ENCODE measurements at regions not wholly inside any gene's neighbourhood (a gene's known extent, or its start where the extent isn't known, plus 50 kb on each side); places are given as distances from the start of the nearest gene placed in this dataset.

DNA sequence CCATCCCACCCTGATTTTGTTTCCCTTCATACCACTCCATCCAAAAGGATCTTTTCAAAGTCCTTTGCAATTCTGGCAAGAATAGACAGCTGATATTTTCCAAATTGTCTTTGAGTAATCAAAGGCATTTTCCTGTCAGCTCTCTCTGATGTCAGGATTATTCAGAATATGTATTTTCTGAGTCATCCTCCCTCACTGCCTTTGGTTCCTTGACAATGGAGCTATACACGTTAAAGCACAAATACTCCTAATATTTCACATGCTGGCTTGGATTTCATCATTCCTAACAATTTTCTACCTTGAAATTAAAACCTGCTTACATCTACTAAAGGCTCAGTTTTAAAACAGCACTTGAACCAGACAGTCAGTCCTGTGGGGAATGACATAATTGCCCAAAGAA, 379.4 kb downstream of the GADD45G start:
- DNase-seq: no peak

DNA sequence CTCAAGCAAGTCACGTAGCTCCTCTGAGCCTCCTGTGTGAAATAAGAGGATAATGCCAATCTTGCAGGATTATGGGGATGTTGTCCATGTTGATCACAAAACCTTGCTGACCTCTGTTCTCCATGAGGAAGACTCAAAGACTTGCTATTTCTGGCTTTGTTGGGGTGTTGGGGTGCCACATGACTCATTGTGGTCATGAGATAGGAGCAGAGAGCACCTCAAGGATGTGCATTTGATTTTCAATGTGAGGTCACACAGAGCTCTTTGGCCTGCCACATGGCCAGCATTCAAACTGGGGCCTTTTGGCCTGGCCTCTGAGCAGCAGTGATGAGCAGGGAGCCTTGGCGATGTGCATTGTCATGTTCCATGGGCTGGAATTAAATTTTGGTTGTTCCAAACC, 380.3 kb downstream of the GADD45G start:
- DNase-seq: no peak

- DNase-seq: no peak
These were observed 381.4 kb downstream of the GADD45G start for GRCh38 chr9:89986190-89986589.

- no peak for DNase-seq
These were observed 383.6 kb downstream of the GADD45G start for GRCh38 chr9:89988458-89988857.

DNA sequence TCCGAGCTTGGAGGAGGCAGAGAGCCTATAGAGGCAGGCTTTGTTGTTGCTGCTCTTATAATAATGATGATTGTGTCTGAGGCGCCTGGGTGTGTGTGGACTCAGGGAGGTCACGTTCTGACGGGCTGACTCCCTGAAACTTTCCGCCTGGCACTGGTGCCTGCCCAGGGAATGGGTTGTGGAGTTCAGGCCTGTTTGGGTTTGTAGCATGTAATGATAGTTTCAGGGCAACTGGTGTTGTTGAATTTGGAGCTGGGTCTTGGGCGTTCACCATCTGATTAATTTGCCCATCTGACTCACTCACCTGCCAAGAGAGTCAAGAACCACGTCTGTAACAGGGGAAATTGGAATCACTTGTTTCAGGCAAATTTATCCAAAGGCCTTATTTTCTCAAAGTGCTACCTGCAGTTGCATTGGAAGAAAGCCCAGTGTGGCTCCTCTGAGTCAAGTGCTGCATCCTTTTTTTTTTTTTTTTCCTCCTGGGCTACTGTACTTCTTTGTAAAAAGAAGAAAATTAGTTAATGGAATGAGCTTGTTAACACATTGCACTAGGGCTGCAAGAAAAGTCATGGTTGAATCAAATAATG, 386.5 kb downstream of the GADD45G start:
- no peak for DNase-seq

DNA sequence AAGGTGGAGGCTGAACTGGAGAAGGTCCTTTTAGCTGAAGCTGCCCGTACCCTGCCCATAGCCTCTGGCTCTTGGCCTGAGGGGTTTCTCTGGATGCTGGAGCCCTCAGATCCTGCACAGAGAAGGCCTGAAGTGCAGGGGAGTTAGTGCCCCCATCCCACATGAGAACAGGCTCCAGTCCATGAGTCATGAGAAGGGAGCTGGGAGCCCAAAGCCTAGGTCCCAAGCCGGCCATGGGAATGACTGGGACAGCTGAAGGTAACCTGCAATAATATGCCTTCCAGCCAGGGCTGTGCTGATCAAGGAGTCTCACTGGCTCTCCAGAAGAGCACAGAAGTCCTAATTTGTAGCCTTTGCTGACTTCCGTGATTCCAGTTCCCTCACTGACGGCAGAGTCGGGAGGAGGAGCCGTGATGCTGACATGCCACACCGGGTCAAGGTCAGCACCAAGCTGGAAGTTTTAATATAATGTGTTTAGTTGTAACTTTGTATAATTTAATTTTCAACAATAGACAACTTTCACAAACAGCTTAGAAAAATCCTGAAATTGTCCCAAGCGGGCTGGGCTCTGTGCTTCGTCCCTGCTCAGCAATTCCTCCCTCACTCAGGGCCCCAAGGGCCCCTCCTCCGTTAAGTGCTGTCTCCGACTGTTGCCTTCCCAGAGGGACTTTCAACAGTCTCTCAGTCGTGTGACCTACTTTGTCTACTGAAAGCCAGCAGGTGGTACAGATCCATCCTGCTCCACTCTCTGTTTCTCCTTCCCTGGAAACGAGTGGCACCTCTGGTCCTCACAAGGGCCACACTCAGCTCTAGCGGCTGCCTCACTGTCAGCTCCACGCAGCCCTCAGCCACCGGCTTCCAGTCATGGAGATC, 387.8 kb downstream of the GADD45G start:
- no peak for DNase-seq

- no peak for DNase-seq
These were observed 389.1 kb downstream of the GADD45G start for GRCh38 chr9:89993678-89994630.

DNA sequence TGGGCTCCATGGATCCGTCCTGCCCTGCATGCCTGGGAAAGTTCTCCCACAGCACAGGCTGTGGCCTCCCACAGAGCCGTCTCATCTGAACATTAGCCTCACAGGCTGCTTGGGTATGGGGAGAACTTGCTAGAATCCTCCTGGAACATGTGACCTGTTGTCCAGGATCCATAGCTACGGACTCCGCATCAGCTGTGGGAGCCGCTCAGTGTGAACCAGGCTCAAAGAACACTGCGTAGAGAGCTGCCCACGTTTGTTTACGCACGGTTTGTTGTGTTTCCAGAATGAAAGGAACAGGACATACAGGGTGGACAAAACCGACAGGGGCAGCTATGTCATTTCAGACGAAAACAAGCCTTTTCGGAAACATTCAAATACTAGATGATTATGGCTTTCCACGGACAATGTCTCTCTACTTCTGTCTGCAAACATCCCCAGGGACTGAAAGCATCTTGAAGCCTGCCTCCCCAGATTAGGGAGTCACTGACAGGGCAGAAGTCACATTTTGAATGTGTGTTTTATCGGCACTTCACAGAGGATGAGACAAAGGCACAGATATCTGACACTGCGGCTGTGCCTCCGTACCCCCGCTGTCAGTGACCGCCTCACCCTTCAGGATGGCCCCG, 390.3 kb downstream of the GADD45G start:
- no peak for DNase-seq

- no peak for DNase-seq
These were observed 391.3 kb downstream of the GADD45G start for GRCh38 chr9:89996116-89996515.

GRCh38 chr9:89996773-89997172, 392.0 kb downstream of the GADD45G start:
- no peak for DNase-seq

DNA sequence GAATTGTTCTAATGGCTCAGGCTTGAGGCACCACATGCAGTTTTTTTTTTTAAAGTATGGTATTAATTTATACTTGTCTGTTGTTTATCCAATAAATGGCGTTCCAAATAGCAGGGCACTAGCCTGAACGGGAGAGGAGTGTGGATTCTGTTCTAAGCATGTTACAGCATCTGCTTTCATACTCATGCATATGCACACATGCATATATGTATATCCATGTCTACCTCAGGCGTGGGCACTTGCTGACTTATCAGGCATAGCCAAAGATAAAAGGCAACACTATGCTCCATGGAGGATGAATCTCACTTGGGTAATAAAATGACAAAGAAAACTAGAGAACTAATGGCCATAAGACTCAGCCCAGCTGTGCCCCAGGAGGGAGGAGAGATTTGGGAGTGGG, 393.8 kb downstream of the GADD45G start:
- no peak for DNase-seq

DNA sequence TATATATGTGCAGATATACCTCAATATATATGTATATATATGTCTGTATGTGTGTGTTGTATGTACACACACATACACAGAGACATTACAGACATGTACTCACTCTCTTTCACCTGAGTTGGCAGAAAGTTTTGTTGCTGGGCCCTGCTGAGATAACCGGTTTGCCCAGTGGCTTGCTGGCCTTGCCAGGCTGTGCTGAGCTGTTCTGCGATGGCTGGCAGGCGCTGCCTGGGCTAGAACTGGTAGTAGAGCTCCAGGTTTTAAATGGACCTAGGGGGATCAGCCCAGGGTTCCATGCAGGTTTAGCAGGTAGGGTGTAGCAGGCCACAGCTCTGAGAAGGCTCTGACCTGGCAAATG, 394.3 kb downstream of the GADD45G start:
- no peak for DNase-seq

GRCh38 chr9:89999534-90000370, 394.9 kb downstream of the GADD45G start:
- peak; percentile 39 for DNase-seq

- no peak for DNase-seq
These were observed 396.1 kb downstream of the GADD45G start for GRCh38 chr9:90000925-90001324.

DNA sequence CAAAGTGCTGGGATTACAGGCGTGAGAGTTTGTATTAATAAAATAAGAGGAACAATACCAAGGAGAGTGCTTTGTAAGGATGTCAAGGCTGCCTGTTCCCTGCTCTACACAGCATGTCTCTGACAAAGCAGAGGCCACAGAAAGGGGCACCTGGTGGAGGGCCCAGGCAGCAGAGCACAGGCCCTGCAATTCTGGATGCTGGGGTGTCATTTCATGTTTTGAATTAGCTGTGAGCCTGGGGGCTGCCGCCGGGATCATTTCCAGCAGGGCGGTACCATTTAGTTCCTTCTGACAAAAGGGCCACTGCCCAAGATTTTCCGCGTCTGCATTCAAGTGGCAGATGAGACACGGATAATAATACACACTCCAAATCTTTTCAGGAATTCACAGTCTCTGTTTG, 396.9 kb downstream of the GADD45G start:
- DNase-seq: no peak

DNA sequence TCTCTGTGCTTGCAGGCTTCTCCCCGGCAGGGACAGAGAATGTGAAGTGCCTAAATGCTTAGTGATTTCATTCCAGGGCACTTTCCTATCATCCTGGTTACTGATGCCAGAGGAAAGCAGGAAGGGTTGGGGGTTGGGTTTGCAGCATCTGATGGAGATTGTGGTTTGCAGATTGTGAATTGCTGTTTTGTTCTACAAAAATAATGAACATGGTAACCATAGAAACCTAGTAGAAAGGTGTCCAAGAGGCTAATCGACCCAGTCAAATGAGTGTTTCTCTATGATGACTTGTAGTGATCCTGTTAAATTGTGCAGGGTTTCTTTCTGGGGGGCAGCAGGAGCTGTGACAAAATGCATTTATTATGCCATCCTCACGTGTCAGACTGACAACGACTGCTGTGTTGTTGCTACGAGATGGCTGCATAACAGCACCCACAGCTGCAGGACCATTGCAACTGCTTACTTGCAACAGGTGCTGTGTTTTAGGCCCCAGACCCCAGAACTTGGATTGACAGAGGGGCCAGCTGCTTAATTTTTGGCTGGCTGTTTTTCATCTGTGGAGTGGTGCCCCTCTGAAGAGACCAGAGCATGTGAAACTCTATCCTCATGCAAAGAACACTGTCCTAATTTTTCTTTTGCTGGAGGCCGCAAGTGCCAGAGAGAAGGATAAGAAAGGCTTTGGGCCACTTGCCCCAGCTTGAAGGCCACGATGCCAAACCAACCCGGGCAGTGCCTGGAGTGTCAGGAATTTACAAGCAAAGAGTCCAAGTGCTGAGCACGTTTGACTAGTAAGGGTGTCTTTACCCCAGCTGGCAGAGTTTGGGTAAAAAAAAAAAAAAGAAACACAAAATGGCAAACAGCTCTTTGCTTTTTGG, 397.8 kb downstream of the GADD45G start:
- no peak for DNase-seq

- no peak for DNase-seq
These were observed 400.6 kb downstream of the GADD45G start for GRCh38 chr9:90005388-90005787.

GRCh38 chr9:90007516-90008440, 403.0 kb downstream of the GADD45G start:
- DNase-seq: no peak

DNA sequence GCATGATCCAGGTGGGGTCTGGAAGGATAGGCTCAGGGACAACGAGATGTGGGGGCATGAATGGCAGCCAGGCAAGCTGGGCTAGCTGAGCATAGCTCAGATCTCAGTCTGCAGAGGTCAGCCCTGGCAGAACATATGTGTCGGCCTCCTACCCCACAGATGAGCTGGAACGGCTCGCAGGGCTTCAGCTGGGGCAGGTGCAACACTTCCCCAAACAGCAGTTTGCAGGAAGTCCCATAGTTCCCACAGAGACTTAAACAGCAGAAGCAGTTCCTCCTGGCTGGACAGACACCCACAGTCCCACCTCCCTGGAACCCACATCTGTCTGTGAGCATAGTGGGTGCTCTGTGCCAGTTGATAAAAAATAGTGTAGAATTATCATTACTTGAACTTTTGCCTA, 404.6 kb downstream of the GADD45G start:
- DNase-seq: no peak

DNA sequence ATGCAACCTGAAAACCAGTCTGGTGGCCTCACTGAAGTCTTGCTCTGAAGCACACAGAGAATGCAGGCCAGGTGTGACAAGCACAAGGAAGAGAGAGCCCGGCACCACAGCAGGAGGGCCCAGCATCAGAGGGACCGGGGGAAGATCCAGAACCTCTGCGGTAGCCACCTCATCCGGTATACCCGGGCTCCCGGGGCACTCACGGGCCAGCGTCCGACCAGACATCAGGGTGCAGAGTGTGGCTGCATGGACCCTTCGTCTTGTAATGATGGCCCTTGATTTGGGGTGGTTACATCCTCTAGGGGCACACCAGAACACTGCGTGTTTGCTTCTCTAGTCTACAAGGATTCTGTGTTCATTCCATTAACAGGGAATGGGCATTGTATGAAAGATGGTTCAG, 406.0 kb downstream of the GADD45G start:
- no peak for DNase-seq

All from CD4-positive, alpha-beta T cell treated with Interleukin-10 for 1 hour (primary cell).